Ishikawa (cell line): ENCODE measurements at regions not wholly inside any gene's neighbourhood (a gene's known extent, or its start where the extent isn't known, plus 50 kb on each side); places are given as distances from the start of the nearest gene placed in this dataset.

Source experiments
- CEBPB ChIP-seq: IDR thresholded peaks from 2 replicates; pipeline ENCODE4 v1.6.1; 2012
- CREB1 ChIP-seq: IDR thresholded peaks from 2 replicates; pipeline ENCODE4 v1.6.1; 2012; ENCODE audit warnings: low read depth
- EGR1 ChIP-seq: IDR thresholded peaks from 2 replicates; pipeline ENCODE4 v1.6.1; 2012
- EP300 ChIP-seq: IDR thresholded peaks from 2 replicates; pipeline ENCODE4 v1.6.1; 2012; ENCODE audit warnings: borderline replicate concordance
- FOXM1 ChIP-seq: IDR thresholded peaks from 2 replicates; pipeline ENCODE4 v1.6.1; 2012; ENCODE audit warnings: low read depth, borderline replicate concordance
- NFIC ChIP-seq: IDR thresholded peaks from 2 replicates; pipeline ENCODE4 v1.6.1; 2012
- RAD21 ChIP-seq: IDR thresholded peaks from 2 replicates; pipeline ENCODE4 v1.6.1; 2012; ENCODE audit warnings: low read depth
- TAF1 ChIP-seq: IDR thresholded peaks from 2 replicates; pipeline ENCODE4 v1.6.1; 2012; ENCODE audit warnings: low read depth, mild to moderate bottlenecking
- TCF12 ChIP-seq: IDR thresholded peaks from 2 replicates; pipeline ENCODE4 v1.6.1; 2012; ENCODE audit warnings: low read depth
- TEAD4 ChIP-seq: IDR thresholded peaks from 2 replicates; pipeline ENCODE4 v1.6.1; 2012
- YY1 ChIP-seq: IDR thresholded peaks from 2 replicates; pipeline ENCODE4 v1.6.1; 2012; ENCODE audit warnings: low read depth
- ZBTB7A ChIP-seq: IDR thresholded peaks from 2 replicates; pipeline ENCODE4 v1.6.1; 2012; ENCODE audit warnings: low read depth
- TF ChIP-seq, protein P1 (sequence below): IDR thresholded peaks from 2 replicates; pipeline ENCODE4 v1.6.1; 2012
- TF ChIP-seq, protein P2 (sequence below): IDR thresholded peaks from 2 replicates; pipeline ENCODE4 v1.6.1; 2012; ENCODE audit warnings: low read depth, mild to moderate bottlenecking
- TF ChIP-seq, protein P3 (sequence below): IDR thresholded peaks from 2 replicates; pipeline ENCODE4 v1.6.1; 2012

DNA sequence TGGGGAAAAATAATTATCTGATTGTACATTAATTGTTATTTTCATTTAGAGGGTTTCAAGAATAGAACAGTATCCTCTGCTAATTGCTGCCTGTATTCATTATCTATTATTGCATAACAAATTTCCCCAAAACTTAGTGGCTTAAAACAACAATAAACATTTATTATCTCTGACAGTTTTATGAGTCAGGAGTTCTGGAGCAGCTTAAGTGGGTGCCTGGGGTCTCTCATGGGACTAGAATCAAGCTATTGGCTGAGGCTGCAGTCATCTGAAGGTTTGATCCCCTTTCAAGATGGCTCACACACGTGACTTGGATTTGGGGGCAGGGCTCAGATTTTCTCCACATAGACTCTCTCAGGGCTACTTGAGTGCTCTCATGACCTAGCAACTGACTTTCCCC is 98.1 kb upstream of the JADE1 start:
- TF ChIP-seq TCF12 (no peak), EGR1 (no peak), EP300 (no peak), TAF1 (no peak), CREB1 (no peak), CEBPB (no peak), NFIC (no peak), ZBTB7A (no peak), FOXM1 (no peak), TEAD4 (no peak)
- TF ChIP-seq, protein P1, sequence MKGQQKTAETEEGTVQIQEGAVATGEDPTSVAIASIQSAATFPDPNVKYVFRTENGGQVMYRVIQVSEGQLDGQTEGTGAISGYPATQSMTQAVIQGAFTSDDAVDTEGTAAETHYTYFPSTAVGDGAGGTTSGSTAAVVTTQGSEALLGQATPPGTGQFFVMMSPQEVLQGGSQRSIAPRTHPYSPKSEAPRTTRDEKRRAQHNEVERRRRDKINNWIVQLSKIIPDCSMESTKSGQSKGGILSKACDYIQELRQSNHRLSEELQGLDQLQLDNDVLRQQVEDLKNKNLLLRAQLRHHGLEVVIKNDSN = no peak
- TF ChIP-seq, protein P2, sequence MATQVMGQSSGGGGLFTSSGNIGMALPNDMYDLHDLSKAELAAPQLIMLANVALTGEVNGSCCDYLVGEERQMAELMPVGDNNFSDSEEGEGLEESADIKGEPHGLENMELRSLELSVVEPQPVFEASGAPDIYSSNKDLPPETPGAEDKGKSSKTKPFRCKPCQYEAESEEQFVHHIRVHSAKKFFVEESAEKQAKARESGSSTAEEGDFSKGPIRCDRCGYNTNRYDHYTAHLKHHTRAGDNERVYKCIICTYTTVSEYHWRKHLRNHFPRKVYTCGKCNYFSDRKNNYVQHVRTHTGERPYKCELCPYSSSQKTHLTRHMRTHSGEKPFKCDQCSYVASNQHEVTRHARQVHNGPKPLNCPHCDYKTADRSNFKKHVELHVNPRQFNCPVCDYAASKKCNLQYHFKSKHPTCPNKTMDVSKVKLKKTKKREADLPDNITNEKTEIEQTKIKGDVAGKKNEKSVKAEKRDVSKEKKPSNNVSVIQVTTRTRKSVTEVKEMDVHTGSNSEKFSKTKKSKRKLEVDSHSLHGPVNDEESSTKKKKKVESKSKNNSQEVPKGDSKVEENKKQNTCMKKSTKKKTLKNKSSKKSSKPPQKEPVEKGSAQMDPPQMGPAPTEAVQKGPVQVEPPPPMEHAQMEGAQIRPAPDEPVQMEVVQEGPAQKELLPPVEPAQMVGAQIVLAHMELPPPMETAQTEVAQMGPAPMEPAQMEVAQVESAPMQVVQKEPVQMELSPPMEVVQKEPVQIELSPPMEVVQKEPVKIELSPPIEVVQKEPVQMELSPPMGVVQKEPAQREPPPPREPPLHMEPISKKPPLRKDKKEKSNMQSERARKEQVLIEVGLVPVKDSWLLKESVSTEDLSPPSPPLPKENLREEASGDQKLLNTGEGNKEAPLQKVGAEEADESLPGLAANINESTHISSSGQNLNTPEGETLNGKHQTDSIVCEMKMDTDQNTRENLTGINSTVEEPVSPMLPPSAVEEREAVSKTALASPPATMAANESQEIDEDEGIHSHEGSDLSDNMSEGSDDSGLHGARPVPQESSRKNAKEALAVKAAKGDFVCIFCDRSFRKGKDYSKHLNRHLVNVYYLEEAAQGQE = no peak
- TF ChIP-seq, protein P3, sequence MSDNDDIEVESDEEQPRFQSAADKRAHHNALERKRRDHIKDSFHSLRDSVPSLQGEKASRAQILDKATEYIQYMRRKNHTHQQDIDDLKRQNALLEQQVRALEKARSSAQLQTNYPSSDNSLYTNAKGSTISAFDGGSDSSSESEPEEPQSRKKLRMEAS = no peak

DNA sequence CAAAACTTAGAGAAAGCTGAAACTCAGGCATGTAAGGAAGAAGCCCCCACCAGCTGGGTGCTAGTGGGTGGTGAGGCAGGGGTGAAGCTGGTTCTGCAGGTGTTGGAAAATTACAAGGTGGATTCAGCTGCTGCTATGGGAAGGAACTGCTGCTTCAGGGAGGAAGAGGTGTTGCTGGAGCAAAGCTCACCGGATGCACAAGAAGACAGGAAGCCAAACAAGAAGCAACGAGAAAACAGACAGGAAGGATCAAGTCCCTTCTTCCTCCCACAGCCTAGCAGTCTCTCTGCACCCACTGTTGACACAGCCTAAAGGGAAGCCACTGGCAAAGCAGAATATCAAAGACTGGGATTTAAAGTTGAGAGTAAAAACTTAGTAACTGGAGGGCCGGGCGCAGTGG is 100.2 kb upstream of the JADE1 start:
- TF ChIP-seq CEBPB = no peak
- TF ChIP-seq FOXM1 = no peak
- TF ChIP-seq TAF1 = no peak
- TF ChIP-seq, protein P2 = no peak
- no peak for TF ChIP-seq ZBTB7A
- TF ChIP-seq, protein P1 = no peak
- TF ChIP-seq, protein P3 = no peak
- TF ChIP-seq TCF12 = no peak

DNA sequence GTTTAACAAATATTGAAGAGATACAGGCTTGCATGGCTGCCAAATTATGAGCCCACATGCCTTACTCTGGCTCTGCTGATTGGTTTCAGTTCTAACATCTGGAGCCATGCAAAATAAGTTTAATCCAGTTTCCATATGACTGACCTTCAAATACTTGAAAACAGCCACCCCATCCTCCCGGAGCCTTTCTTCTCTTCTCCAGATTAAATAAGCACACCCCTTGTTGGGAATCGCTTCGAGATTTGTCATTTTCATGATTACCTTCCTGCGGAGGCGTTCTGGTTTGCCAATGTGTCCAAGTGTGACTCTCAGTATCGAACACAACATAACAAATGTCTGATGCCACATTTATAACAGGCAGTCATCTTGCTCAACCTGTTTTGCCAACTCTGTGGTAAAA is 101.6 kb upstream of the JADE1 start:
- TF ChIP-seq EGR1 (no peak), TCF12 (no peak), ZBTB7A (no peak), CREB1 (no peak), CEBPB (no peak), RAD21 (no peak), NFIC (no peak), FOXM1 (no peak), TAF1 (no peak), EP300 (no peak), YY1 (no peak), TEAD4 (no peak)
- TF ChIP-seq, protein P3 = no peak
- TF ChIP-seq, protein P1 = no peak
- TF ChIP-seq, protein P2 = no peak

DNA sequence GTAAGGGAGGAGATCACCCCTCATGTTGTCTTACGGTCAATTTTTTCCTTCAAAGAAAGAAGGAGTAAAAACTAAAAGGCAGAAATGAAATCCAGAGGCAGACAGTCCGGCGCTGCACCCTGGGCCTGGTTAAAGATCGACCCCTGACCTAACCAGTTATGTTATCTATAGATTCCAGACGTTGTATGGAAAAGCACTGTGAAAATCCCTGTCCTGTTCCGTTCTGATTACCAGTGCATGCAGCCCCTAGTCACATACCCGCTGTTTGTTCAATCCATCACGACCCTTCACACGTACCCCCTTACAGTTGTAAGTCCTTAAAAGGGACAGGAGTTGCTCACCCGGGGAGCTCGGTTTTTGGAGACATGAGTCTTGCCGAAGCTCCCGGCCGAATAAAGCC is 105.6 kb upstream of the JADE1 start:
- no peak for TF ChIP-seq ZBTB7A
- TF ChIP-seq TAF1 = no peak
- TF ChIP-seq, protein P3 = no peak
- no peak for TF ChIP-seq EP300
- TF ChIP-seq YY1 = no peak
- TF ChIP-seq FOXM1 = no peak
- TF ChIP-seq TEAD4 = no peak
- TF ChIP-seq TCF12 = no peak
- no peak for TF ChIP-seq NFIC
- TF ChIP-seq RAD21 = no peak
- TF ChIP-seq, protein P2 = no peak
- TF ChIP-seq CEBPB = no peak
- TF ChIP-seq CREB1 = no peak
- TF ChIP-seq EGR1 = no peak
- TF ChIP-seq, protein P1 = no peak
